Activated CD4-positive, alpha-beta T cell treated with anti-CD3 and anti-CD28 coated beads, Interleukin-2, amount 10 ng/mL, durations not matched to agents 24 days and 14 days (primary cell): ENCODE measurements at regions not wholly inside any gene's neighbourhood (a gene's known extent, or its start where the extent isn't known, plus 50 kb on each side); places are given as distances from the start of the nearest gene placed in this dataset.

Experiments
- DNase-seq: peaks from one replicate; pipeline ENCODE4 v3.0.0; 2022
- H3K27ac Mint-ChIP-seq: one replicate; pipeline ENCODE4 v1.8.0; 2022; ENCODE audit warnings: mild to moderate bottlenecking, mixed read lengths
- H3K27me3 Mint-ChIP-seq: one replicate; pipeline ENCODE4 v1.8.0; 2022; ENCODE audit warnings: mixed read lengths
- H3K36me3 Mint-ChIP-seq: one replicate; pipeline ENCODE4 v1.8.0; 2022; ENCODE audit warnings: low read depth, mild to moderate bottlenecking, mixed read lengths
- H3K4me1 Mint-ChIP-seq: one replicate; pipeline ENCODE4 v1.8.0; 2021; ENCODE audit warnings: mixed read lengths
- H3K4me3 Mint-ChIP-seq: one replicate; pipeline ENCODE4 v1.8.0; 2022; ENCODE audit warnings: mild to moderate bottlenecking, moderate library complexity, mixed read lengths
- H3K9me3 Mint-ChIP-seq: one replicate; pipeline ENCODE4 v1.8.0; 2021; ENCODE audit warnings: mixed read lengths
- intact Hi-C: fragments of 100-400 bp; cut with micrococcal nuclease; formaldehyde crosslinking; loops from one replicate; pipeline ENCODE4 v1.15.1; 2023

- no peak overlapping the region for H3K27ac Mint-ChIP-seq
- DNase-seq: no peak
- H3K27me3 Mint-ChIP-seq: no peaks in the 10 kb centered on the region
- no peaks in the 10 kb centered on the region for H3K9me3 Mint-ChIP-seq
- no peaks in the 10 kb centered on the region for H3K4me1 Mint-ChIP-seq
- no peak overlapping the region for H3K4me3 Mint-ChIP-seq
- intact Hi-C loops: no loop called here
- no peaks in the 10 kb centered on the region for H3K36me3 Mint-ChIP-seq
Observed at GRCh38 chr16:62102588-62102987, 66.3 kb upstream of the CDH8 start.

GRCh38 chr16:62100651-62101050 is 64.4 kb upstream of the CDH8 start:
- H3K27me3 Mint-ChIP-seq: no peaks in the 10 kb centered on the region
- no peaks in the 10 kb centered on the region for H3K9me3 Mint-ChIP-seq
- H3K4me1 Mint-ChIP-seq: no peaks in the 10 kb centered on the region
- no peak for DNase-seq
- H3K36me3 Mint-ChIP-seq: no peaks in the 10 kb centered on the region
- no peak overlapping the region for H3K4me3 Mint-ChIP-seq
- no peak overlapping the region for H3K27ac Mint-ChIP-seq
- intact Hi-C loops: no loop called here

GRCh38 chr16:62089715-62090114 is 53.5 kb upstream of the CDH8 start:
- no peaks in the 10 kb centered on the region for H3K4me1 Mint-ChIP-seq
- no peaks in the 10 kb centered on the region for H3K36me3 Mint-ChIP-seq
- H3K9me3 Mint-ChIP-seq: peaks cover 5% of the 10 kb centered on the region
- no peak overlapping the region for H3K27ac Mint-ChIP-seq
- DNase-seq: no peak
- H3K27me3 Mint-ChIP-seq: no peaks in the 10 kb centered on the region
- no peak overlapping the region for H3K4me3 Mint-ChIP-seq
- intact Hi-C loops: no loop called here

- intact Hi-C loops: no loop called here
- Mint-ChIP-seq H3K4me1 (no peaks in the 10 kb centered on the region), H3K9me3 (peaks cover 5% of the 10 kb centered on the region), H3K36me3 (no peaks in the 10 kb centered on the region), H3K27ac (no peak overlapping the region), H3K27me3 (no peaks in the 10 kb centered on the region), H3K4me3 (no peak overlapping the region)
- no peak for DNase-seq
Observed at GRCh38 chr16:62088731-62089410, 52.6 kb upstream of the CDH8 start.
